Natural killer cell (primary cell): ENCODE measurements at regions not wholly inside any gene's neighbourhood (a gene's known extent, or its start where the extent isn't known, plus 50 kb on each side); places are given as distances from the start of the nearest gene placed in this dataset.

Experiments used
- ATAC-seq, 3 donors: fragments of 150-1000 bp in 2 of 3; fragments of 200-7000 bp in 1 of 3; cut with Tn5 transposase; 1 replicate in 1 of 3; 2 replicates in 2 of 3; pipeline ENCODE4 v1.10.0; 2021; ENCODE audit warnings: mild to moderate bottlenecking in 2 of 3, moderate library complexity in 2 of 3
- DNase-seq, 2 donors: peaks; one replicate each; pipeline versions ENCODE4 v3.0.0 to v3.0.0-alpha.2; 2013 to 2021; ENCODE audit warnings: mixed read lengths in 1 of 2
- H3K27ac ChIP-seq: one replicate; pipeline ENCODE4 v1.5.1; 2013; ENCODE audit warnings: mild to moderate bottlenecking, low read length
- H3K27me3 ChIP-seq: one replicate; pipeline ENCODE4 v1.6.1; 2013; ENCODE audit warnings: low read length; ENCODE audit not compliant: control insufficient read depth, insufficient read depth
- H3K36me3 ChIP-seq: one replicate; pipeline ENCODE4 v1.6.1; 2013; ENCODE audit warnings: low read length; ENCODE audit not compliant: control insufficient read depth, insufficient read depth
- H3K4me1 ChIP-seq: one replicate; pipeline ENCODE4 v1.6.1; 2013; ENCODE audit warnings: low read length; ENCODE audit not compliant: control insufficient read depth, insufficient read depth
- H3K4me3 ChIP-seq: one replicate; pipeline ENCODE4 v1.5.1; 2013; ENCODE audit warnings: low read length
- H3K9me3 ChIP-seq: one replicate; pipeline ENCODE4 v1.6.1; 2013; ENCODE audit warnings: low read length; ENCODE audit not compliant: control insufficient read depth, insufficient read depth
- H3K27ac Mint-ChIP-seq, 2 donors: one replicate each; pipeline ENCODE4 v1.8.0; 2022; ENCODE audit warnings: mild to moderate bottlenecking in 2 of 2, mixed read lengths in 2 of 2, moderate library complexity in 1 of 2
- H3K27me3 Mint-ChIP-seq, 2 donors: one replicate each; pipeline ENCODE4 v1.8.0; 2022; ENCODE audit warnings: low read depth in 2 of 2, mixed read lengths in 2 of 2
- H3K36me3 Mint-ChIP-seq: one replicate; pipeline ENCODE4 v1.8.0; 2022; ENCODE audit warnings: mixed read lengths
- H3K4me1 Mint-ChIP-seq, 2 donors: one replicate each; pipeline ENCODE4 v1.8.0; 2022; ENCODE audit warnings: mixed read lengths in 2 of 2
- H3K4me3 Mint-ChIP-seq: one replicate; pipeline ENCODE4 v1.8.0; 2022; ENCODE audit warnings: mild to moderate bottlenecking, moderate library complexity, mixed read lengths
- H3K9me3 Mint-ChIP-seq, 2 donors: one replicate each; pipeline ENCODE4 v1.8.0; 2022; ENCODE audit warnings: mixed read lengths in 2 of 2
- WGBS: methylation state at CpG from one replicate; pipeline ENCODE4 v1.1.7; 2013; ENCODE audit warnings: missing lambda C conversion rate; ENCODE audit not compliant: insufficient coverage; 5-methylcytosine and 5-hydroxymethylcytosine counted together
- intact Hi-C: fragments of 100-400 bp; cut with micrococcal nuclease; formaldehyde crosslinking; loops from one replicate; pipeline ENCODE4 v1.14.2; 2022
- TF ChIP-seq, protein P1 (sequence below): fragments of 200-600 bp; IDR thresholded peaks from one replicate; pipeline ENCODE4 v1.8.0; 2022; ENCODE audit warnings: antibody characterized with exemption

DNA sequence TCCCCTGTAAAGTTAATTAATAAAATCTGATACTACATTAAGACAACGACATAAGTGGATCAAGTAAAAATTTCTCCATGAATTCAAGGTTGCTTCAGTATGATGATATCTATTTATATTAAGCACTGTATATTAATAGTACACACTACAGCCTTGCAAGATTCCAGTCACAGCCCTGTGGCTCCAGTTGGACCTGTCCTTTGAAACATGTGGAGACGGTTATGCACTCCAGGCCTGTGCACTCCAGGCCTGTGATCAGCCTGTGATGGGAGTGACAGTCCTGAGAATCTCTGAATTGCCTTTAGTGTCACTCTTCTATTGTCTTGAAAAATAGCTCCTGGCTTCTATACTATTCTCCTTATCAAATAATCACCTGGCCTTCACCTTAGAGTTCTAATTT lies 981.1 kb upstream of the AGA start:
- no peak for DNase-seq
- Mint-ChIP-seq H3K27me3 (no peaks in the 10 kb centered on the region), H3K4me1 (no peaks in the 10 kb centered on the region), H3K9me3 (peaks cover 23 to 28% of the 10 kb centered on the region in 2 donors), H3K27ac (no peak overlapping the region), H3K4me3 (no peak overlapping the region), H3K36me3 (peaks cover 18% of the 10 kb centered on the region)
- no peak overlapping the region for H3K27ac ChIP-seq
- H3K27me3 ChIP-seq, result no peaks in the 10 kb centered on the region
- ATAC-seq, result no peak
- WGBS, result 75% methylated on average over 1 of the region's 2 CpGs
- H3K4me1 ChIP-seq, result no peaks in the 10 kb centered on the region
- H3K4me3 ChIP-seq, result no peak overlapping the region
- intact Hi-C loops, result no loop called here
- H3K36me3 ChIP-seq, result no peaks in the 10 kb centered on the region
- H3K9me3 ChIP-seq, result peaks cover 4% of the 10 kb centered on the region
- TF ChIP-seq, protein P1, sequence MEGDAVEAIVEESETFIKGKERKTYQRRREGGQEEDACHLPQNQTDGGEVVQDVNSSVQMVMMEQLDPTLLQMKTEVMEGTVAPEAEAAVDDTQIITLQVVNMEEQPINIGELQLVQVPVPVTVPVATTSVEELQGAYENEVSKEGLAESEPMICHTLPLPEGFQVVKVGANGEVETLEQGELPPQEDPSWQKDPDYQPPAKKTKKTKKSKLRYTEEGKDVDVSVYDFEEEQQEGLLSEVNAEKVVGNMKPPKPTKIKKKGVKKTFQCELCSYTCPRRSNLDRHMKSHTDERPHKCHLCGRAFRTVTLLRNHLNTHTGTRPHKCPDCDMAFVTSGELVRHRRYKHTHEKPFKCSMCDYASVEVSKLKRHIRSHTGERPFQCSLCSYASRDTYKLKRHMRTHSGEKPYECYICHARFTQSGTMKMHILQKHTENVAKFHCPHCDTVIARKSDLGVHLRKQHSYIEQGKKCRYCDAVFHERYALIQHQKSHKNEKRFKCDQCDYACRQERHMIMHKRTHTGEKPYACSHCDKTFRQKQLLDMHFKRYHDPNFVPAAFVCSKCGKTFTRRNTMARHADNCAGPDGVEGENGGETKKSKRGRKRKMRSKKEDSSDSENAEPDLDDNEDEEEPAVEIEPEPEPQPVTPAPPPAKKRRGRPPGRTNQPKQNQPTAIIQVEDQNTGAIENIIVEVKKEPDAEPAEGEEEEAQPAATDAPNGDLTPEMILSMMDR, result no peak

DNA sequence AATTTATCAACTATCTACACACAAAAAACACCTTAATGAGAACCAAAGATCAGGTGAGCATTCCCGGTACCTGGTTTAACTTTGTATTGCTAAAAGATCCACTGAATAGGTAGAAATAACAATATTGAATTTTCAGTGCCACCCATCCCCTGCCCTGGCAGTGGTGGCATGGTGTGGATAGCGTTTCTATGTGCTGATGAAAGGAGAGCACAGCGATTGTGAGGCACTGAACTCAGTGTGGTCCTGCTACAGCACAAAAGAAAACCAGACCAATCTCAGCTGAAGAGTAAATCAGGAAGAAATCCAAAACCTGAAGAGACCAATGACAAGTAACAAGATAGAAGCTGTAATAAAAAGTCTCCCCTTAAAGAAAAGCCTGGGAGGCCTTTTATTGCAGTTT lies 984.6 kb upstream of the AGA start:
- Histone ChIP-seq H3K27me3 (no peaks in the 10 kb centered on the region), H3K4me3 (no peak overlapping the region), H3K36me3 (no peaks in the 10 kb centered on the region), H3K27ac (no peak overlapping the region), H3K4me1 (no peaks in the 10 kb centered on the region), H3K9me3 (peaks cover 4% of the 10 kb centered on the region)
- no peak for ATAC-seq
- Mint-ChIP-seq H3K4me3 (no peak overlapping the region), H3K9me3 (peaks cover 17 to 24% of the 10 kb centered on the region in 2 donors), H3K36me3 (peaks cover 18% of the 10 kb centered on the region), H3K4me1 (no peaks in the 10 kb centered on the region), H3K27me3 (no peaks in the 10 kb centered on the region), H3K27ac (no peak overlapping the region)
- DNase-seq, result no peak
- WGBS, result 100% methylated on average over 3 of the region's 3 CpGs
- TF ChIP-seq, protein P1, result no peak
- intact Hi-C loops, result no loop called here

DNA sequence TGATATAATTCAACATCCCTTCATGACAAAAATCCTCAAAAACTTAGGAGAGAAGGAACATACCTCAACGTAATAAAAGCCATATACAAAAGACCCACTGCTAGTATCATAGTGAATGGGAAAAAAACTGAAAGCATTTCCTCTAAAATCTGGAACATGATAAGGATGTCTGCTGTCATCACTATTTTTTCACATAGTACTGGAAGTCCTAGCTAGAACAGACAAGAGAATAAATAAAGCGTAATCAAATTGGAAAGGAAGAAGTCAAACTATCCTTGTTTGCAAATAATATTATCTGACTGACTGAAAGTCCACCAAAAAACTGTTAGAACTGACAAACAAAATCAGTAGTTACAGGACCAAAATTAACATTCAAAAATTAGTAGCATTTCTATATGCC lies 985.4 kb upstream of the AGA start:
- Mint-ChIP-seq H3K9me3 (peaks cover 15 to 18% of the 10 kb centered on the region in 2 donors), H3K27me3 (no peaks in the 10 kb centered on the region), H3K4me1 (no peaks in the 10 kb centered on the region), H3K4me3 (no peak overlapping the region), H3K27ac (no peak overlapping the region), H3K36me3 (peaks cover 18% of the 10 kb centered on the region)
- intact Hi-C loops, result no loop called here
- H3K4me1 ChIP-seq, result no peaks in the 10 kb centered on the region
- TF ChIP-seq, protein P1, result no peak
- no peak overlapping the region for H3K4me3 ChIP-seq
- ATAC-seq (no peak), DNase-seq (no peak)
- H3K27me3 ChIP-seq, result no peaks in the 10 kb centered on the region
- H3K9me3 ChIP-seq, result peaks cover 4% of the 10 kb centered on the region
- WGBS, result no CpG with 5 or more reads among the region's 2 CpGs
- H3K36me3 ChIP-seq, result no peaks in the 10 kb centered on the region
- H3K27ac ChIP-seq, result no peak overlapping the region

DNA sequence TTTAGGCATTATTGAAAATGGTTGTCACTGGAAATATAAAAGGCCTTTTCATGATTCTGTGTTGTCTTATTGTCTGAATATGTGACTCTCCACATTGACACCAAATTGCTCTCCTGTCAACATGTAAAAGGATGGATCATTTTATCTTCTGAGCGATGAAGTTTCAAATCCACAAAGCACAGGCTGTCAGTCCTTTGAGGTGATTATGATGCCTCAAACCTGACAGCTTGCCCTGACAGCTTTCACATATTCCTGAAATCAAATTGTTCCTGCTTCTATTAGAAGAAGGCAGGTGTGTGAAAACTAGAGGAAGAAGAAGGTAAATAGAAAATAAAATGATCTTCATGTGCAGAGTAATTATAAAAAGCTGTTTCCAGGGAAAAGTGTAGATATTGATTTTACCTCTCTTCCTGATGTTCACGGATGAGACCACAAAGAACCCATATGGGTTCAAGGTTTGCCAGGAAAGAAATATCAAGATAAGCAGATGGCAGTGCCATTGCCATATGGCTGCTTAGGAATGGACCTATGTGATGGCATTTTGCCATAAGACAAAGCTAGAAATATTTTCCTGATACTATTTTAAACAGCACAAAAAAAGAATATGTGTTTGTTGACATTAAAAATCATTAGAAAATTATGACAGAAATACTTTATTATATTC lies 1006.3 kb upstream of the AGA start:
- Histone ChIP-seq H3K4me3 (no peak overlapping the region), H3K27me3 (no peaks in the 10 kb centered on the region), H3K36me3 (no peaks in the 10 kb centered on the region), H3K9me3 (peaks cover 11% of the 10 kb centered on the region), H3K27ac (no peak overlapping the region), H3K4me1 (no peaks in the 10 kb centered on the region)
- H3K4me3 Mint-ChIP-seq, result no peak overlapping the region
- DNase-seq (no peak), ATAC-seq (no peak)
- peaks cover 30% of the 10 kb centered on the region for H3K36me3 Mint-ChIP-seq
- TF ChIP-seq, protein P1, result no peak
- intact Hi-C loops, result no loop called here
- WGBS, result 88% methylated on average over 2 of the region's 2 CpGs
- H3K9me3 Mint-ChIP-seq, result peaks cover 16 to 26% of the 10 kb centered on the region in 2 donors
- no peak overlapping the region for H3K27ac Mint-ChIP-seq
- H3K4me1 Mint-ChIP-seq, result no peaks in the 10 kb centered on the region
- no peaks in the 10 kb centered on the region for H3K27me3 Mint-ChIP-seq
